ENCODE measurements at regions not wholly inside any gene's neighbourhood (a gene's known extent, or its start where the extent isn't known, plus 50 kb on each side); places are given as distances from the start of the nearest gene placed in this dataset.
"Not testable (repeated sequence)": the region's sequence is repeated elsewhere in the genome, so short reads cannot be mapped to it uniquely, and the experiment has no call there.

DNA sequence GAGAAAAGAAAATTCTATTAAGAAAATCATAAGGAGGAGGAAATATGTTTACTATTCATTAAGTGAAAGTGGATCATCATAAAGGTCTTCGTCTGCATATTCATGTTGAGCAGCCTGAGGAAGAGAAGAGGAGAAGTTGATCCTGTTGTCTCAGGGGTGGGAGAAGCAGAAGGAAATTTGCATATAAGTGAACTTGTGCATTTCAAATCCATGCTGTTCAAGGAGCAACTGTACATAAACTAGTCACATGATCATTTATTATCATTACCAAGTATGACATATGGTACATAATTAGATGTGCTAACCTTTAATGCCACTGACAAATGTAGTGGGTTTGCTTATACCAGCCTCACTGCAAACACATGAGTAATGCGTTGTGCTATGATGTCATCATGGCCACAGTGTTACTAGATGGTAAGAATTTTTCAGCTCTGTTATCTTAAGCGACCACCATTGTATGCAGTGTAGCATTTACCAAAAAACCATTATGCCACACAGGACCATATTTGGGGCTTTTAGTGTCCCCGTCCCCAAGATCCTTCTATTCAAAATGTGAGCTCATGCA is 976.9 kb downstream of the TUBA3C start:
- H3K9me3 ChIP-seq (replicated peaks; ENCODE audit: control insufficient read depth, insufficient read depth, low read length); H3K4me1 ChIP-seq (ENCODE audit: control insufficient read depth, extremely low read depth, insufficient read depth, low read length); H3K27ac ChIP-seq (ENCODE audit: insufficient read depth, low read depth, low read length); H4K20me1 ChIP-seq (replicated peaks; ENCODE audit: control insufficient read depth, extremely low read depth, insufficient read depth, low read length); H2AFZ ChIP-seq (ENCODE audit: low read depth, low read length); CTCF ChIA-PET; H3K36me3 ChIP-seq (ENCODE audit: control insufficient read depth in 2 of 2, extremely low read depth in 1 of 2, insufficient read depth in 2 of 2, low read length in 2 of 2); H3K4me2 ChIP-seq (ENCODE audit: insufficient read depth, low read length); H3K27me3 ChIP-seq (ENCODE audit: control insufficient read depth in 2 of 2, insufficient read depth in 2 of 2, low read length in 2 of 2); DNase-seq (ENCODE audit: low read depth, low spot score); H3K4me3 ChIP-seq (replicated peaks in 1 of 3; ENCODE audit: insufficient read depth in 1 of 3, low read depth in 1 of 3, low read length in 3 of 3); H3K9me1 ChIP-seq (replicated peaks; ENCODE audit: control insufficient read depth, extremely low read depth, insufficient read depth, low read length); intact Hi-C loops (cut with micrococcal nuclease); H3K9ac ChIP-seq (replicated peaks; ENCODE audit: extremely low read depth, insufficient read depth, low read length); BruUV-seq (replicated peaks); POLR2A ChIA-PET; dilution Hi-C loops (cut with MboI; ENCODE audit: extremely low pct_ligation_motif_present, low sequenced_read_pairs); FAIRE-seq; H3K79me2 ChIP-seq (ENCODE audit: control insufficient read depth, insufficient read depth, low read length): not testable (repeated sequence)

- H3K27me3 ChIP-seq (ENCODE audit: control insufficient read depth in 2 of 2, insufficient read depth in 2 of 2, low read length in 2 of 2); H3K9me1 ChIP-seq (replicated peaks; ENCODE audit: control insufficient read depth, extremely low read depth, insufficient read depth, low read length); H2AFZ ChIP-seq (ENCODE audit: low read depth, low read length); CTCF ChIA-PET; H3K27ac ChIP-seq (ENCODE audit: insufficient read depth, low read depth, low read length); BruUV-seq (replicated peaks); FAIRE-seq; H4K20me1 ChIP-seq (replicated peaks; ENCODE audit: control insufficient read depth, extremely low read depth, insufficient read depth, low read length); dilution Hi-C loops (cut with MboI; ENCODE audit: extremely low pct_ligation_motif_present, low sequenced_read_pairs); H3K9ac ChIP-seq (replicated peaks; ENCODE audit: extremely low read depth, insufficient read depth, low read length); H3K4me3 ChIP-seq (replicated peaks in 1 of 3; ENCODE audit: insufficient read depth in 1 of 3, low read depth in 1 of 3, low read length in 3 of 3); H3K79me2 ChIP-seq (ENCODE audit: control insufficient read depth, insufficient read depth, low read length); POLR2A ChIA-PET; intact Hi-C loops (cut with micrococcal nuclease); DNase-seq (ENCODE audit: low read depth, low spot score); H3K4me2 ChIP-seq (ENCODE audit: insufficient read depth, low read length); H3K4me1 ChIP-seq (ENCODE audit: control insufficient read depth, extremely low read depth, insufficient read depth, low read length); H3K9me3 ChIP-seq (replicated peaks; ENCODE audit: control insufficient read depth, insufficient read depth, low read length); H3K36me3 ChIP-seq (ENCODE audit: control insufficient read depth in 2 of 2, extremely low read depth in 1 of 2, insufficient read depth in 2 of 2, low read length in 2 of 2): not testable (repeated sequence)
Observed at GRCh38 chr13:18195365-18195678, 986.3 kb downstream of the TUBA3C start.

GRCh38 chr13:18194631-18195364 is 986.8 kb downstream of the TUBA3C start:
- H3K4me3 ChIP-seq (replicated peaks in 1 of 3; ENCODE audit: insufficient read depth in 1 of 3, low read depth in 1 of 3, low read length in 3 of 3); H3K9me3 ChIP-seq (replicated peaks; ENCODE audit: control insufficient read depth, insufficient read depth, low read length); BruUV-seq (replicated peaks); H3K79me2 ChIP-seq (ENCODE audit: control insufficient read depth, insufficient read depth, low read length); H3K36me3 ChIP-seq (ENCODE audit: control insufficient read depth in 2 of 2, extremely low read depth in 1 of 2, insufficient read depth in 2 of 2, low read length in 2 of 2); H3K27ac ChIP-seq (ENCODE audit: insufficient read depth, low read depth, low read length); H3K4me1 ChIP-seq (ENCODE audit: control insufficient read depth, extremely low read depth, insufficient read depth, low read length); H2AFZ ChIP-seq (ENCODE audit: low read depth, low read length); H4K20me1 ChIP-seq (replicated peaks; ENCODE audit: control insufficient read depth, extremely low read depth, insufficient read depth, low read length); DNase-seq (ENCODE audit: low read depth, low spot score); FAIRE-seq; POLR2A ChIA-PET; H3K9ac ChIP-seq (replicated peaks; ENCODE audit: extremely low read depth, insufficient read depth, low read length); CTCF ChIA-PET; H3K4me2 ChIP-seq (ENCODE audit: insufficient read depth, low read length); H3K9me1 ChIP-seq (replicated peaks; ENCODE audit: control insufficient read depth, extremely low read depth, insufficient read depth, low read length); intact Hi-C loops (cut with micrococcal nuclease); dilution Hi-C loops (cut with MboI; ENCODE audit: extremely low pct_ligation_motif_present, low sequenced_read_pairs); H3K27me3 ChIP-seq (ENCODE audit: control insufficient read depth in 2 of 2, insufficient read depth in 2 of 2, low read length in 2 of 2): not testable (repeated sequence)

DNA sequence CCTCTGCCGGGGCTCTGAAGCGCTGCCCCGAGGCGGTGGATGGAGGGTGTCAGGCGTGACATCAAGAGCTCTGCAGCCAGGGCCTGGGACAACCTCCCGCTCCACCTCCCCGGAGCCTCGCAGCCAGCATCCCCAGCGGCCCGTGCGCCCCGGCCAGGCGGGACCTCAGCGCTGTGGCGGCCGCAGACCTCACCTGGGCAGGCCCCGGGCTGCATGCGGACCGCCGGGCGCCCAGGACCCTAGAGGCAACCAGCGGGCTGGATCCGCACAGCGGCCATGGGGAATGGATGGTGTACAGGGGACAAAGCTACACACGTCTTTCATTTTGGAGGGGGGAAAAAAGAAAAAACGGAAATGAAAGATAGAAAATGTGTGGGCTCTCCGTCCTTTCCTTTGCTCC is 987.5 kb downstream of the TUBA3C start:
- dilution Hi-C loops (cut with MboI; ENCODE audit: extremely low pct_ligation_motif_present, low sequenced_read_pairs); H3K27me3 ChIP-seq (ENCODE audit: control insufficient read depth in 2 of 2, insufficient read depth in 2 of 2, low read length in 2 of 2); H3K36me3 ChIP-seq (ENCODE audit: control insufficient read depth in 2 of 2, extremely low read depth in 1 of 2, insufficient read depth in 2 of 2, low read length in 2 of 2); H2AFZ ChIP-seq (ENCODE audit: low read depth, low read length); POLR2A ChIA-PET; H3K79me2 ChIP-seq (ENCODE audit: control insufficient read depth, insufficient read depth, low read length); H3K9me1 ChIP-seq (replicated peaks; ENCODE audit: control insufficient read depth, extremely low read depth, insufficient read depth, low read length); intact Hi-C loops (cut with micrococcal nuclease); H3K9me3 ChIP-seq (replicated peaks; ENCODE audit: control insufficient read depth, insufficient read depth, low read length); H3K4me1 ChIP-seq (ENCODE audit: control insufficient read depth, extremely low read depth, insufficient read depth, low read length); FAIRE-seq; CTCF ChIA-PET; DNase-seq (ENCODE audit: low read depth, low spot score); H3K4me3 ChIP-seq (replicated peaks in 1 of 3; ENCODE audit: insufficient read depth in 1 of 3, low read depth in 1 of 3, low read length in 3 of 3); BruUV-seq (replicated peaks); H3K9ac ChIP-seq (replicated peaks; ENCODE audit: extremely low read depth, insufficient read depth, low read length); H4K20me1 ChIP-seq (replicated peaks; ENCODE audit: control insufficient read depth, extremely low read depth, insufficient read depth, low read length); H3K4me2 ChIP-seq (ENCODE audit: insufficient read depth, low read length); H3K27ac ChIP-seq (ENCODE audit: insufficient read depth, low read depth, low read length): not testable (repeated sequence)
